ENCODE measurements at regions not wholly inside any gene's neighbourhood (a gene's known extent, or its start where the extent isn't known, plus 50 kb on each side); places are given as distances from the start of the nearest gene placed in this dataset.
"Not testable (repeated sequence)": the region's sequence is repeated elsewhere in the genome, so short reads cannot be mapped to it uniquely, and the experiment has no call there.

DNA sequence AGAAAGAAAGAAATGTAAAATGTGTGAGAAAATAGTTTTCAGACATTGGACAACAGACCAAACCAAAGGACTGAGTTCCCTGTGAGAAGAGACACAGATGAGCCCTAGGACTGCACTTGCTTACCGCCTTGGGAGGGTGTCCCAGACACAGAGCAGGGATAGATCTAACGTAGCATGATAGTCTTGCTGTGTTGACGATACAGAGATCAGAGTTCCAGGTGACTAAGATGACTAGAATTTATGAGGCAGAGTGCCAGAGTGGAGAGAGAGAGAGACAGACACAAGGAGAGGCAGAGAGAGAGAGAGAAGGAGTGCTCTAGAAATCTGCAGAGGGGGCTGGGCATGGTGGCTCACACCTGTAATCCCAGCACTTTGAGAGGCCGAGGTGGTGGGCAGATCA is 148.2 kb upstream of the LMNTD1 start:
- Histone ChIP-seq H3K9me3 (replicated peaks in 1 of 3) (no peaks in the 10 kb centered on the region), H3K36me3 (replicated peaks in 1 of 2) (no peaks in the 10 kb centered on the region), H3K27me3 (no peaks in the 10 kb centered on the region), H3K4me3 (no peak overlapping the region), H3K27ac (no peak overlapping the region), H3K4me1 (replicated peaks in 1 of 2) (no peaks in the 10 kb centered on the region)
- intact Hi-C loops (cut with DNase I): no loop called here
- WGBS, 4 donors: 57 to 74% (median 66%) methylated on average over 4 of the region's 4 CpGs
- DNase-seq: peak in 2 of 7 donors; percentile 17 to 20
- TF ChIP-seq, protein P1, sequence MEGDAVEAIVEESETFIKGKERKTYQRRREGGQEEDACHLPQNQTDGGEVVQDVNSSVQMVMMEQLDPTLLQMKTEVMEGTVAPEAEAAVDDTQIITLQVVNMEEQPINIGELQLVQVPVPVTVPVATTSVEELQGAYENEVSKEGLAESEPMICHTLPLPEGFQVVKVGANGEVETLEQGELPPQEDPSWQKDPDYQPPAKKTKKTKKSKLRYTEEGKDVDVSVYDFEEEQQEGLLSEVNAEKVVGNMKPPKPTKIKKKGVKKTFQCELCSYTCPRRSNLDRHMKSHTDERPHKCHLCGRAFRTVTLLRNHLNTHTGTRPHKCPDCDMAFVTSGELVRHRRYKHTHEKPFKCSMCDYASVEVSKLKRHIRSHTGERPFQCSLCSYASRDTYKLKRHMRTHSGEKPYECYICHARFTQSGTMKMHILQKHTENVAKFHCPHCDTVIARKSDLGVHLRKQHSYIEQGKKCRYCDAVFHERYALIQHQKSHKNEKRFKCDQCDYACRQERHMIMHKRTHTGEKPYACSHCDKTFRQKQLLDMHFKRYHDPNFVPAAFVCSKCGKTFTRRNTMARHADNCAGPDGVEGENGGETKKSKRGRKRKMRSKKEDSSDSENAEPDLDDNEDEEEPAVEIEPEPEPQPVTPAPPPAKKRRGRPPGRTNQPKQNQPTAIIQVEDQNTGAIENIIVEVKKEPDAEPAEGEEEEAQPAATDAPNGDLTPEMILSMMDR (IDR thresholded peaks at IDR 0.05): no peak
- no peak for TF ChIP-seq POLR2A (IDR thresholded peaks at IDR 0.05)

DNA sequence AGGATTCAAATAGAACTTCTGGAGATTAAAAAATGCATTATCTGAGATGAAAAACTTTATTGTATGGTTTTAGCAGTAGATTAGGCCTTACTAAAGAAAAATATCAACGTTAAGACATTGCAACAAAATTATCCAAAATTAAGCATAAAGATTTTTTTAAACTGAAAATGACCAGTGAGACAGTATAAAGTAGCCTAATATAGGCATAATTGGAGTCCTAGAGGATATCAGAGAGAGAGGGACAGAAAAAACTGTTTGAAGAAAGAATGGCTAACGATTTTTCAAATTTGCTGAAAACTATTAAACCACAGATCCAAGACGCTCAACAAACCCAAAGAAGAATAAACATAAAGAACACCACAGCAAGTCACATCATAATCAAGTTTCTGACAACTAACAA is 149.5 kb upstream of the LMNTD1 start:
- H3K27me3 ChIP-seq: no peaks in the 10 kb centered on the region
- intact Hi-C loops (cut with DNase I): no loop called here
- TF ChIP-seq, protein P1 (IDR thresholded peaks at IDR 0.05): no peak
- TF ChIP-seq POLR2A (IDR thresholded peaks at IDR 0.05): no peak
- no peak overlapping the region for H3K27ac ChIP-seq
- H3K4me1 ChIP-seq (replicated peaks in 1 of 2): no peaks in the 10 kb centered on the region
- H3K4me3 ChIP-seq: no peak overlapping the region
- peaks cover 0 to 8% (median 0%) of the 10 kb centered on the region in 3 donors for H3K9me3 ChIP-seq (replicated peaks in 1 of 3)
- DNase-seq: no peak
- WGBS, 4 donors: 81 to 90% (median 89%) methylated on average over 3 of the region's 3 CpGs
- no peaks in the 10 kb centered on the region for H3K36me3 ChIP-seq (replicated peaks in 1 of 2)

DNA sequence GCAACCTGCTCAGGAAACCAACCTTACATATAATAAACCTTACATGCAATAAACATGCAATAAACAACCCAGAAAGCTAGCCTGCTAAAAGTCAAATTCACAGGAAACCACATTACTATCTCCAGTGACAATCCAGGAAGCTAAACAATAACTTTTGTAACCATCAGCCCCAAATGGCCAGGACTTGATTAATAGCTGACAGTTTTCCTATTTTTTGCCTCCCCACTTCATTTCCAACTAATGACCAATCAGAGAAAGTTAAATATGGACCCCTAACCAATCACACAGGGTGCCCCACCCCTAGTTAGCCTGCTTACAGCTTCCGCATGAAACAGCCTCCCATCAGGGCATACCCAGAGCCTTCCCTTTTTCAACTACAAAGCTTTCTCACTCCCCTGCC is 152.2 kb upstream of the LMNTD1 start:
- no peak for TF ChIP-seq POLR2A (IDR thresholded peaks at IDR 0.05)
- TF ChIP-seq, protein P1 (IDR thresholded peaks at IDR 0.05): no peak
- H3K36me3 ChIP-seq (replicated peaks in 1 of 2): no peaks in the 10 kb centered on the region
- no peak overlapping the region for H3K27ac ChIP-seq
- H3K9me3 ChIP-seq (replicated peaks in 1 of 3): peaks cover 0 to 8% (median 4%) of the 10 kb centered on the region in 3 donors
- no peaks in the 10 kb centered on the region for H3K4me1 ChIP-seq (replicated peaks in 1 of 2)
- intact Hi-C loops (cut with DNase I): no loop called here
- DNase-seq: no peak
- no peaks in the 10 kb centered on the region for H3K27me3 ChIP-seq
- WGBS, 4 donors: 0% methylated on average over 1 of the region's 1 CpG; no CpG with 5 or more reads in 2 of the 4 donors
- H3K4me3 ChIP-seq: no peak overlapping the region

DNA sequence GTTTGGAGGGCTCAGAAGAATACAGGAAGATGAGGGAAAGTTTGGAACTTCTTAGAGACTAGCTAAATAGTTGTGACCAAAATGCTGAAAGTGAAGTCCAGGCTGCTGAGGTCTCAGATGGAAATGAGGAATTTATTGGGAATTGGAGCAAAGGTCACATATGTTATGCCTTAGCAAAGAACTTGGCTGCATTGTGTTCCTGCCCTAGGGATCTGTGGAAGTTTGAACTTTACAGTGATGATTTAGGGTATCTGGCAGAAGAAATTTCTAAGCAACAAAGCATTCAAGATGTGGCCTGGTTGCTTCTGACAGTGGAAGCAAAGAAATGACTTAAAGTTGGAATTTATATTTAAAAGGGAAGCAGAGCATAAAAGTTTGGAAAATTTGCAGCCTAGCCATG is 153.6 kb upstream of the LMNTD1 start:
- DNase-seq; H3K4me3 ChIP-seq; H3K27me3 ChIP-seq; H3K9me3 ChIP-seq (replicated peaks in 1 of 3); H3K4me1 ChIP-seq (replicated peaks in 1 of 2); intact Hi-C loops (cut with DNase I); H3K27ac ChIP-seq; H3K36me3 ChIP-seq (replicated peaks in 1 of 2): not testable (repeated sequence)

DNA sequence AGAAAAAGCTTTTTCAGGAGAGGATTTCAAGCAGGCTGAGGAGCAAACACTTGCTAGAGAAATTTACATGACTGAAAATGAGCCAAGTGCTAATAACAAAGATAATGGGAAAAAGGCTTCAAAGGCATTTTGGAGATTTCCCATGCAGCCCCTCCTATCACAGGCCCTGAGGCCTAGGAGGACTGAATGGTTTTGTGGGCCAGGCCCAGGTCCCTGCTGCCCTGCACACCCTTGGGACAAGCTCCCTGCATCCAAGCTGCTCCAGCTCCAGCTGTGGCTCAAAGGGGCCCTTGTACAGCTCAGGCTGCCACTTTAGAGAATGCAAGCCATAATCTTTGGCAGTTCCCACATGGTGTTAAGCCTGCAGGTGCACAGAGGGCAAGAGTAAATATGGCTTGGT is 154.0 kb upstream of the LMNTD1 start:
- intact Hi-C loops (cut with DNase I): no loop called here
- H3K4me1 ChIP-seq (replicated peaks in 1 of 2): no peaks in the 10 kb centered on the region
- peaks cover 0 to 8% (median 4%) of the 10 kb centered on the region in 3 donors for H3K9me3 ChIP-seq (replicated peaks in 1 of 3)
- H3K27ac ChIP-seq: no peak overlapping the region
- no peak overlapping the region for H3K4me3 ChIP-seq
- H3K36me3 ChIP-seq (replicated peaks in 1 of 2): no peaks in the 10 kb centered on the region
- no peaks in the 10 kb centered on the region for H3K27me3 ChIP-seq
- DNase-seq: no peak
- no peak for TF ChIP-seq POLR2A (IDR thresholded peaks at IDR 0.05)
- TF ChIP-seq, protein P1 (IDR thresholded peaks at IDR 0.05): no peak

Measured in adrenal gland (tissue), 9 donors.